B cell (primary cell): ENCODE measurements at regions not wholly inside any gene's neighbourhood (a gene's known extent, or its start where the extent isn't known, plus 50 kb on each side); places are given as distances from the start of the nearest gene placed in this dataset.

ENCODE experiments used
- ATAC-seq: fragments of 200-7000 bp; cut with Tn5 transposase; one replicate; pipeline ENCODE4 v1.10.0; 2021; ENCODE audit warnings: low read depth, mild to moderate bottlenecking, moderate number of reproducible peaks, moderate library complexity
- CTCF ChIA-PET: fragments of 350-600 bp; sonication (Branson Sonifier 250); formaldehyde crosslinking; loops from one replicate; lab custom pipeline; 2021; ENCODE audit warnings: antibody characterized with exemption, inconsistent platforms; lab: Charles Lee
- POLR2A ChIA-PET: fragments of 350-600 bp; sonication (Branson Sonifier 250); formaldehyde crosslinking; loops from one replicate; lab custom pipeline; 2021; ENCODE audit warnings: antibody characterized with exemption; lab: Charles Lee
- DNase-seq: peaks from one replicate; pipeline ENCODE4 v3.0.0; 2013
- H2AFZ ChIP-seq: 2 replicates; pipeline ENCODE4 v1.6.1; 2012; ENCODE audit warnings: mild to moderate bottlenecking, low read depth, low read length; ENCODE audit not compliant: insufficient read depth, poor library complexity, severe bottlenecking
- H3K27ac ChIP-seq, 2 donors: 1 replicate in 1 of 2; 2 replicates in 1 of 2; pipeline ENCODE4 v1.5.1; 2012 to 2013; ENCODE audit warnings: low read length in 2 of 2, mild to moderate bottlenecking in 2 of 2, moderate library complexity in 1 of 2
- H3K27me3 ChIP-seq, 4 experiments: fragments of 200-600 bp in 1 of 4; sonication (generic) in 1 of 4; replicated peaks in 1 of 4; 1 replicate in 2 of 4; 2 replicates in 2 of 4; pipeline versions ENCODE4 v1.6.1 to v1.7.0; 2013 to 2016; ENCODE audit warnings: low read length in 3 of 4, mild to moderate bottlenecking in 2 of 4, mixed read lengths in 1 of 4, moderate library complexity in 1 of 4; ENCODE audit not compliant: insufficient read depth in 4 of 4, control insufficient read depth in 3 of 4; ENCODE audit errors: control extremely low read depth in 1 of 4
- H3K36me3 ChIP-seq, 2 experiments: replicated peaks in 1 of 2; 1 replicate in 1 of 2; 2 replicates in 1 of 2; pipeline versions ENCODE4 v1.6.1 to v1.7.1; 2013; ENCODE audit warnings: low read length in 1 of 2; ENCODE audit not compliant: insufficient read depth in 2 of 2, control insufficient read depth in 1 of 2; ENCODE audit errors: control extremely low read depth in 1 of 2, extremely low read depth in 1 of 2
- H3K4me1 ChIP-seq, 2 donors: fragments of 200-600 bp in 1 of 2; sonication (generic) in 1 of 2; 1 replicate in 1 of 2; 2 replicates in 1 of 2; pipeline versions ENCODE4 v1.5.1 to v1.6.1; 2013 to 2017; ENCODE audit warnings: low read length in 2 of 2; ENCODE audit not compliant: control insufficient read depth in 2 of 2, insufficient read depth in 2 of 2
- H3K4me2 ChIP-seq: replicated peaks from 2 replicates; pipeline ENCODE3; 2012; ENCODE audit warnings: mild to moderate bottlenecking, low read depth, low read length; ENCODE audit not compliant: poor library complexity, severe bottlenecking
- H3K4me3 ChIP-seq, 5 experiments: fragments of 200-600 bp in 1 of 5; sonication (generic) in 1 of 5; 1 replicate in 3 of 5; 2 replicates in 2 of 5; pipeline versions ENCODE4 v1.5.1 to v1.7.0; 2011 to 2016; ENCODE audit warnings: low read length in 4 of 5, mild to moderate bottlenecking in 4 of 5, low read depth in 2 of 5, control low read depth in 1 of 5, moderate library complexity in 1 of 5; ENCODE audit not compliant: insufficient read depth in 1 of 5; ENCODE audit errors: control extremely low read depth in 1 of 5, extremely low read depth in 1 of 5
- H3K79me2 ChIP-seq: fragments of 200-600 bp; sonication (generic); one replicate; pipeline ENCODE4 v1.6.0; 2016; ENCODE audit warnings: low read length; ENCODE audit not compliant: control insufficient read depth, insufficient read depth
- H3K9ac ChIP-seq: fragments of 200-600 bp; sonication (generic); 2 replicates; pipeline ENCODE4 v1.6.1; 2017; ENCODE audit warnings: mild to moderate bottlenecking, low read length, moderate library complexity
- H3K9me3 ChIP-seq, 3 donors: one replicate each; pipeline versions ENCODE4 v1.6.1 to v1.7.1; 2013; ENCODE audit warnings: low read length in 2 of 3; ENCODE audit not compliant: control insufficient read depth in 2 of 3, insufficient read depth in 1 of 3; ENCODE audit errors: control extremely low read depth in 1 of 3
- H4K20me1 ChIP-seq: 2 replicates; pipeline ENCODE4 v1.6.0; 2012; ENCODE audit warnings: mild to moderate bottlenecking, low read length; ENCODE audit not compliant: insufficient read depth, control insufficient read depth, poor library complexity, severe bottlenecking
- H3K27ac Mint-ChIP-seq: one replicate; pipeline ENCODE4 v1.8.0; 2021; ENCODE audit warnings: mixed read lengths
- H3K27me3 Mint-ChIP-seq: one replicate; pipeline ENCODE4 v1.8.0; 2021; ENCODE audit warnings: mixed read lengths
- H3K4me1 Mint-ChIP-seq: one replicate; pipeline ENCODE4 v1.8.0; 2021; ENCODE audit warnings: mixed read lengths
- H3K4me3 Mint-ChIP-seq: one replicate; pipeline ENCODE4 v1.8.0; 2021; ENCODE audit warnings: mixed read lengths
- H3K9me3 Mint-ChIP-seq: one replicate; pipeline ENCODE4 v1.8.0; 2022; ENCODE audit warnings: mixed read lengths; ENCODE audit not compliant: insufficient read depth
- EZH2 ChIP-seq: IDR thresholded peaks from 2 replicates; pipeline ENCODE4 v1.6.1; 2012; ENCODE audit warnings: borderline replicate concordance, low read depth, mild to moderate bottlenecking, moderate library complexity, low read length; ENCODE audit not compliant: insufficient read depth, poor library complexity, severe bottlenecking
- WGBS: methylation state at CpG from one replicate; pipeline ENCODE4 v1.1.5; 2013; ENCODE audit warnings: missing lambda C conversion rate; ENCODE audit not compliant: insufficient coverage; 5-methylcytosine and 5-hydroxymethylcytosine counted together
- intact Hi-C: fragments of 100-400 bp; cut with micrococcal nuclease; formaldehyde crosslinking; loops from one replicate; pipeline ENCODE4 v1.10.0; 2022
- TF ChIP-seq, protein P1 (sequence below): fragments of 200-600 bp; IDR thresholded peaks from one replicate; pipeline ENCODE4 v1.8.0; 2022; ENCODE audit warnings: antibody characterized with exemption, mild to moderate bottlenecking

DNA sequence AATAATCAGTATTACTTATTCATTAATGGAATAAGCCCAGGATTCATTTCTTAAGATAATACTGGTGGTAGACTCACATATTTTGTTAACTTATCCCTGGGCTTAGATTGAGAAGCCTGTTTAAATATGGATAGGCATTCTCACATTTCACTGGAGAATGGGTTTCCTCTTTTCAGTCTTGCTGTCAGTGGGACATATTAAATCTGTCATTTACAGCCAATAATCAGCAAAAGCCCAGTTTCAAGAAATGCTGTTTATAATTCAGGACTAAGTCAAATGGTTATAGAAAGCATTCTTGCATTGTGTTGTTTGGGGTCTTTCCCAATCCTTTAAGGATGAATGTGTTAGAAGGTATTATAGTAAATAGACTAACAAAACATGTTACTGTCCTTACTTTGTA is 143.7 kb upstream of the NAALADL2 start:
- H2AFZ ChIP-seq: no peak overlapping the region
- intact Hi-C loops: no loop called here
- H3K4me3 Mint-ChIP-seq: no peak overlapping the region
- H3K36me3 ChIP-seq: no peaks in the 10 kb centered on the region
- ChIA-PET CTCF (no interaction called here), POLR2A (no interaction called here)
- TF ChIP-seq, protein P1, sequence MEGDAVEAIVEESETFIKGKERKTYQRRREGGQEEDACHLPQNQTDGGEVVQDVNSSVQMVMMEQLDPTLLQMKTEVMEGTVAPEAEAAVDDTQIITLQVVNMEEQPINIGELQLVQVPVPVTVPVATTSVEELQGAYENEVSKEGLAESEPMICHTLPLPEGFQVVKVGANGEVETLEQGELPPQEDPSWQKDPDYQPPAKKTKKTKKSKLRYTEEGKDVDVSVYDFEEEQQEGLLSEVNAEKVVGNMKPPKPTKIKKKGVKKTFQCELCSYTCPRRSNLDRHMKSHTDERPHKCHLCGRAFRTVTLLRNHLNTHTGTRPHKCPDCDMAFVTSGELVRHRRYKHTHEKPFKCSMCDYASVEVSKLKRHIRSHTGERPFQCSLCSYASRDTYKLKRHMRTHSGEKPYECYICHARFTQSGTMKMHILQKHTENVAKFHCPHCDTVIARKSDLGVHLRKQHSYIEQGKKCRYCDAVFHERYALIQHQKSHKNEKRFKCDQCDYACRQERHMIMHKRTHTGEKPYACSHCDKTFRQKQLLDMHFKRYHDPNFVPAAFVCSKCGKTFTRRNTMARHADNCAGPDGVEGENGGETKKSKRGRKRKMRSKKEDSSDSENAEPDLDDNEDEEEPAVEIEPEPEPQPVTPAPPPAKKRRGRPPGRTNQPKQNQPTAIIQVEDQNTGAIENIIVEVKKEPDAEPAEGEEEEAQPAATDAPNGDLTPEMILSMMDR: no peak
- TF ChIP-seq EZH2: no peak
- no peaks in the 10 kb centered on the region for H4K20me1 ChIP-seq
- no peaks in the 10 kb centered on the region for H3K79me2 ChIP-seq
- H3K9ac ChIP-seq: no peak overlapping the region
- no peaks in the 10 kb centered on the region for H3K27me3 Mint-ChIP-seq
- H3K4me1 Mint-ChIP-seq: no peaks in the 10 kb centered on the region
- no peak overlapping the region for H3K4me2 ChIP-seq
- no peak for ATAC-seq
- H3K27ac ChIP-seq: no peak overlapping the region
- no peaks in the 10 kb centered on the region for H3K4me1 ChIP-seq
- no peaks in the 10 kb centered on the region for H3K27me3 ChIP-seq
- no peaks in the 10 kb centered on the region for H3K9me3 Mint-ChIP-seq
- no peaks in the 10 kb centered on the region for H3K9me3 ChIP-seq
- H3K27ac Mint-ChIP-seq: no peak overlapping the region
- DNase-seq: no peak
- H3K4me3 ChIP-seq: no peak overlapping the region

DNA sequence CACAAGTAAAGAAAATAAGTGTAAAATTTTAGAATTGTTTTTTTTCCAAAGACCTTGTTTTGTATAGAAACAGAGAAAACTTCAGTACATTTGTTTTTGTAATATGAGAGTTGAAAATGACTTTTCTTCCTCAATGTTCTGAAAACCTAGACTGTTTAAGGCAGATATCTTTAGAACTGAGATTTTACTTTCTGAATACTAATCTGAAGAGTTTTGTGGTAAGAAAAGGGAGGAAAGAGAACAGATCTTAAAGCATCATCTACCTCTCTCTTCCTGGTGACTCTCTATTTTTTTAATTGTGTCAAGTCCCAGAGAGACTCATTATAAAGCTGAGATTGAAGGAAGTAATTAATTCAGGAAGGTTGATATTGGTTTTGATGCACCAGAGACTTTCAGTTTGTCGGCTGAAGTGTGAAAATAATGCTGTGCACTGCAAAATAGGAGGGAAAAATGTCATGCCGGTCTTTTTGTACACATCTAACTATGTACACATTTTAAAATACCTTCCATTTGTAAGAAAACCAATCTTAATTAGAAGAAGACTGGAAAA is 142.1 kb upstream of the NAALADL2 start:
- H3K27ac ChIP-seq: no peak overlapping the region
- Mint-ChIP-seq H3K4me3 (no peak overlapping the region), H3K4me1 (no peaks in the 10 kb centered on the region), H3K9me3 (no peaks in the 10 kb centered on the region), H3K27ac (no peak overlapping the region), H3K27me3 (no peaks in the 10 kb centered on the region)
- intact Hi-C loops: no loop called here
- CTCF ChIA-PET: no interaction called here
- no peak overlapping the region for H3K4me2 ChIP-seq
- no peak overlapping the region for H3K4me3 ChIP-seq
- DNase-seq: no peak
- no peak for ATAC-seq
- no peaks in the 10 kb centered on the region for H3K9me3 ChIP-seq
- no peaks in the 10 kb centered on the region for H3K4me1 ChIP-seq
- no peaks in the 10 kb centered on the region for H3K79me2 ChIP-seq
- no peak for TF ChIP-seq EZH2
- TF ChIP-seq, protein P1: no peak
- H3K36me3 ChIP-seq: no peaks in the 10 kb centered on the region
- no CpG with 5 or more reads among the region's 2 CpGs for WGBS
- no peaks in the 10 kb centered on the region for H3K27me3 ChIP-seq
- no peaks in the 10 kb centered on the region for H4K20me1 ChIP-seq
- no peak overlapping the region for H2AFZ ChIP-seq
- POLR2A ChIA-PET: no interaction called here
- H3K9ac ChIP-seq: no peak overlapping the region
